ENCODE measurements at regions not wholly inside any gene's neighbourhood (a gene's known extent, or its start where the extent isn't known, plus 50 kb on each side); places are given as distances from the start of the nearest gene placed in this dataset.

GRCh38 chr4:11568511-11568910, 139.8 kb upstream of the HS3ST1 start:
- no peaks in the 10 kb centered on the region for H3K36me3 ChIP-seq (ENCODE audit: control insufficient read depth, insufficient read depth, low read length)
- DNase-seq: no peak
- no peak overlapping the region for H3K4me3 ChIP-seq (ENCODE audit: low read length)
- Mint-ChIP-seq H3K4me1 (peaks cover 2% of the 10 kb centered on the region), H3K9me3 (peaks cover 13% of the 10 kb centered on the region), H3K27me3 (ENCODE audit: insufficient read depth) (peaks cover 15% of the 10 kb centered on the region), H3K27ac (no peak overlapping the region), H3K36me3 (ENCODE audit: low read depth) (no peaks in the 10 kb centered on the region), H3K4me3 (no peak overlapping the region)
- H3K4me1 ChIP-seq (ENCODE audit: control insufficient read depth, insufficient read depth, low read length): no peaks in the 10 kb centered on the region
- no peak overlapping the region for H3K9ac ChIP-seq (ENCODE audit: extremely low read depth, low read length, poor library complexity, severe bottlenecking)
- H3K27ac ChIP-seq (ENCODE audit: low read depth, low read length): no peak overlapping the region
- peaks cover 14% of the 10 kb centered on the region for H3K9me3 ChIP-seq (ENCODE audit: control insufficient read depth, low read length)
- TF ChIP-seq, protein P1, sequence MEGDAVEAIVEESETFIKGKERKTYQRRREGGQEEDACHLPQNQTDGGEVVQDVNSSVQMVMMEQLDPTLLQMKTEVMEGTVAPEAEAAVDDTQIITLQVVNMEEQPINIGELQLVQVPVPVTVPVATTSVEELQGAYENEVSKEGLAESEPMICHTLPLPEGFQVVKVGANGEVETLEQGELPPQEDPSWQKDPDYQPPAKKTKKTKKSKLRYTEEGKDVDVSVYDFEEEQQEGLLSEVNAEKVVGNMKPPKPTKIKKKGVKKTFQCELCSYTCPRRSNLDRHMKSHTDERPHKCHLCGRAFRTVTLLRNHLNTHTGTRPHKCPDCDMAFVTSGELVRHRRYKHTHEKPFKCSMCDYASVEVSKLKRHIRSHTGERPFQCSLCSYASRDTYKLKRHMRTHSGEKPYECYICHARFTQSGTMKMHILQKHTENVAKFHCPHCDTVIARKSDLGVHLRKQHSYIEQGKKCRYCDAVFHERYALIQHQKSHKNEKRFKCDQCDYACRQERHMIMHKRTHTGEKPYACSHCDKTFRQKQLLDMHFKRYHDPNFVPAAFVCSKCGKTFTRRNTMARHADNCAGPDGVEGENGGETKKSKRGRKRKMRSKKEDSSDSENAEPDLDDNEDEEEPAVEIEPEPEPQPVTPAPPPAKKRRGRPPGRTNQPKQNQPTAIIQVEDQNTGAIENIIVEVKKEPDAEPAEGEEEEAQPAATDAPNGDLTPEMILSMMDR (conservative IDR thresholded peaks at IDR 0.05): no peak
- H3K27me3 ChIP-seq (ENCODE audit: control insufficient read depth, insufficient read depth, low read length, poor library complexity, severe bottlenecking): no peaks in the 10 kb centered on the region

GRCh38 chr4:11566444-11567022, 137.8 kb upstream of the HS3ST1 start:
- no peak for DNase-seq
- Mint-ChIP-seq H3K4me3 (no peak overlapping the region), H3K27me3 (ENCODE audit: insufficient read depth) (peaks cover 13% of the 10 kb centered on the region), H3K36me3 (ENCODE audit: low read depth) (no peaks in the 10 kb centered on the region), H3K4me1 (peaks cover 2% of the 10 kb centered on the region), H3K27ac (no peak overlapping the region), H3K9me3 (peaks cover 19% of the 10 kb centered on the region)
- 95 to 96% methylated on average over 2 of the region's 2 CpGs for WGBS, 2 experiments (ENCODE audit: insufficient coverage in 1 of 2, insufficient read length in 1 of 2)
- Histone ChIP-seq H3K27ac (ENCODE audit: low read depth, low read length) (no peak overlapping the region), H3K9me3 (ENCODE audit: control insufficient read depth, low read length) (peaks cover 14% of the 10 kb centered on the region), H3K9ac (ENCODE audit: extremely low read depth, low read length, poor library complexity, severe bottlenecking) (no peak overlapping the region), H3K4me3 (ENCODE audit: low read length) (no peak overlapping the region), H3K4me1 (ENCODE audit: control insufficient read depth, insufficient read depth, low read length) (no peaks in the 10 kb centered on the region), H3K36me3 (ENCODE audit: control insufficient read depth, insufficient read depth, low read length) (no peaks in the 10 kb centered on the region), H3K27me3 (ENCODE audit: control insufficient read depth, insufficient read depth, low read length, poor library complexity, severe bottlenecking) (no peaks in the 10 kb centered on the region)
- TF ChIP-seq, protein P1 (conservative IDR thresholded peaks at IDR 0.05): no peak

DNA sequence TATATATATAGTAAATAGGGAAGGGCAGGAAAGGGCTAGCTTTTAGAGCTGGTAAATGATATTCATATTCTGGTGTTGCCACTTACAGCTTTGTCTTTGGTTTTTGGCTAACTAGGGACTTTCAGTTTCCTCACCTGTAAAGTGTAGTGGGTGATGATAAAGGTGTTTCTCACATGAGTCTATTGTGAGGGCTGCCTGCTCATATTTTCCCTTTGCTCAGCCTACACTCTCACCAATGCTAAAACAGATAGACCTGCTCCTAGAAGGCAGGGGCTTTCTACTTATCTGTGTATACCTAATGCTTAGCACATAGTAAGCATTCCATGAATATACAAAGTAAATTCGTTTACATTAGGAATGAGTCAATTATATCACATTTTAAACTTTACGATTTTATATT, 137.2 kb upstream of the HS3ST1 start:
- no CpG with 5 or more reads among the region's 2 CpGs for WGBS, 2 experiments (ENCODE audit: insufficient coverage in 1 of 2, insufficient read length in 1 of 2)
- Mint-ChIP-seq H3K4me3 (no peak overlapping the region), H3K36me3 (ENCODE audit: low read depth) (no peaks in the 10 kb centered on the region), H3K27ac (no peak overlapping the region), H3K9me3 (peaks cover 23% of the 10 kb centered on the region), H3K4me1 (peaks cover 2% of the 10 kb centered on the region), H3K27me3 (ENCODE audit: insufficient read depth) (peaks cover 13% of the 10 kb centered on the region)
- TF ChIP-seq, protein P1 (conservative IDR thresholded peaks at IDR 0.05): no peak
- Histone ChIP-seq H3K27me3 (ENCODE audit: control insufficient read depth, insufficient read depth, low read length, poor library complexity, severe bottlenecking) (no peaks in the 10 kb centered on the region), H3K9ac (ENCODE audit: extremely low read depth, low read length, poor library complexity, severe bottlenecking) (no peak overlapping the region), H3K27ac (ENCODE audit: low read depth, low read length) (no peak overlapping the region), H3K9me3 (ENCODE audit: control insufficient read depth, low read length) (peaks cover 14% of the 10 kb centered on the region), H3K4me1 (ENCODE audit: control insufficient read depth, insufficient read depth, low read length) (no peaks in the 10 kb centered on the region), H3K4me3 (ENCODE audit: low read length) (no peak overlapping the region), H3K36me3 (ENCODE audit: control insufficient read depth, insufficient read depth, low read length) (no peaks in the 10 kb centered on the region)
- DNase-seq: no peak
